Esophagus muscularis mucosa (tissue), 4 donors: ENCODE measurements at regions not wholly inside any gene's neighbourhood (a gene's known extent, or its start where the extent isn't known, plus 50 kb on each side); places are given as distances from the start of the nearest gene placed in this dataset.

Source experiments
- DNase-seq: peaks from one replicate; pipeline ENCODE4 v3.0.0-alpha.2; 2017; ENCODE audit errors: extremely low spot score
- H3K27ac ChIP-seq, 4 donors: fragments of 200-600 bp; sonication (generic); replicated peaks in 1 of 4; 1 replicate in 3 of 4; 2 replicates in 1 of 4; pipeline ENCODE4 v1.5.1; 2016 to 2019; ENCODE audit warnings: mild to moderate bottlenecking in 1 of 4
- H3K27me3 ChIP-seq, 4 donors: fragments of 200-600 bp; sonication (generic); one replicate each; pipeline versions ENCODE4 v1.5.1 to v1.6.0; 2016 to 2019
- H3K36me3 ChIP-seq, 4 donors: fragments of 200-600 bp; sonication (generic); one replicate each; pipeline ENCODE4 v1.5.1; 2016 to 2019
- H3K4me1 ChIP-seq, 4 donors: fragments of 200-600 bp; sonication (generic); one replicate each; pipeline ENCODE4 v1.5.1; 2016 to 2019
- H3K4me3 ChIP-seq, 4 donors: fragments of 200-600 bp; sonication (generic); 1 replicate in 2 of 4; 2 replicates in 2 of 4; pipeline ENCODE4 v1.5.1; 2016 to 2019; ENCODE audit warnings: mild to moderate bottlenecking in 4 of 4, moderate library complexity in 1 of 4
- H3K9me3 ChIP-seq, 4 donors: fragments of 200-600 bp; sonication (generic); 1 replicate in 3 of 4; 2 replicates in 1 of 4; pipeline ENCODE4 v1.5.1; 2016 to 2019
- EP300 ChIP-seq: sonication (generic); formaldehyde crosslinking; IDR thresholded peaks from one replicate; pipeline ENCODE4 v1.6.1; 2017; ENCODE audit warnings: antibody characterized with exemption
- POLR2A ChIP-seq: fragments of 450-650 bp; IDR thresholded peaks from one replicate; pipeline ENCODE4 v1.6.1; 2017; ENCODE audit warnings: antibody characterized with exemption, moderate library complexity, mild to moderate bottlenecking, low read depth
- POLR2AphosphoS5 ChIP-seq, 2 donors: sonication (generic); formaldehyde crosslinking; IDR thresholded peaks; one replicate each; pipeline ENCODE4 v1.6.1; 2017; ENCODE audit warnings: antibody characterized with exemption in 2 of 2
- WGBS: methylation state at CpG from one replicate; pipeline ENCODE4 v1.1.5; 2018; 5-methylcytosine and 5-hydroxymethylcytosine counted together
- intact Hi-C: fragments of 100-400 bp; cut with DNase I; formaldehyde crosslinking; loops from one replicate; pipeline ENCODE4 v1.15.1; 2023
- TF ChIP-seq, protein P1 (sequence below), 3 experiments: fragments of 200-600 bp in 2 of 3; fragments of 450-650 bp in 1 of 3; sonication (generic) in 2 of 3; IDR thresholded peaks; one replicate each; pipeline ENCODE4 v1.5.1; 2017 to 2019; ENCODE audit warnings: antibody characterized with exemption in 3 of 3, mild to moderate bottlenecking in 2 of 3, moderate library complexity in 1 of 3

DNA sequence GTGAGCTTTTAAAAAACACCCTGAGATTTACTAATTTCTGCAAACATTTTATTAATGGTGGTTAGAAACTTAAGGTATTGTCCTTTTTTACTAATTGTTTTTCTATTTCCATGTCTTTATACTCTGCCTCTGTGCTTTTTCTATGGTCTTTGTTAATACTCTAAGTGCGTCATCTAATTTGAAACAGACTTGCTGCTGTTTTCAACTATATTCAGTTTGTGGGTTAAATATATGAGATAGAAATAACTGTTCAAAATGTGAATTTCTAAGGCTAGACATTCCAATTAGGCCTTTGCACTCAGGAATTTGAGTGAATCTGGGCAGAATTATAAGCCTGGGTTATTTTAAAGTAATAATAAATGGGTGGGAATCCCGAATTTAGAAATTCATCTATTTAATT is 82.4 kb upstream of the COL11A1 start:
- Histone ChIP-seq H3K36me3 (no peaks in the 10 kb centered on the region), H3K27me3 (no peaks in the 10 kb centered on the region), H3K4me1 (no peaks in the 10 kb centered on the region), H3K9me3 (peaks cover 0 to 5% (median 0%) of the 10 kb centered on the region in 4 donors), H3K4me3 (no peak overlapping the region), H3K27ac (no peak overlapping the region)
- no peak for DNase-seq
- intact Hi-C loops: no loop called here
- TF ChIP-seq POLR2A: no peak
- WGBS: 84% methylated on average over 2 of the region's 2 CpGs

DNA sequence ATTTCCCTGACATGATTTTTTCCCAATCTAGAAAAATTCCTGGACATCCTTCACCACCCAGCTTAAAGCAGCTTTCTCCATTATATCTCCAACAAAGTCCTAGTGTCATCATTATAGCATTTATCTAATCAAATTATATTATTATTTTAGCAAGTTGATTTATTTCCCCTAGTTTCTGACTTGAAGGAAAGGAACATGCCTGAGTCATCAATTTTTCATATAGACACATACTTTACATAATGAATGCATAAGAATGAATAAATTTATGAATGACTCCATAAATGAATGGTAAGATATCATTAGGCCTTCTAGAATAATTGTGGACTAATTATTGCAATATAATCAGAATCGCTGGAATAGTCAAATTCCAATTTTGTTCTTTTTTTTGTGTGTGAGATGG is 79.4 kb upstream of the COL11A1 start:
- no peaks in the 10 kb centered on the region for H3K4me1 ChIP-seq
- H3K27ac ChIP-seq: no peak overlapping the region
- H3K27me3 ChIP-seq: no peaks in the 10 kb centered on the region
- no peak overlapping the region for H3K4me3 ChIP-seq
- intact Hi-C loops: no loop called here
- no peaks in the 10 kb centered on the region for H3K36me3 ChIP-seq
- no peak for DNase-seq
- no peak for TF ChIP-seq POLR2A
- TF ChIP-seq POLR2AphosphoS5 (IDR thresholded peaks at IDR 0.05): no peak
- TF ChIP-seq EP300: no peak
- TF ChIP-seq, protein P1, sequence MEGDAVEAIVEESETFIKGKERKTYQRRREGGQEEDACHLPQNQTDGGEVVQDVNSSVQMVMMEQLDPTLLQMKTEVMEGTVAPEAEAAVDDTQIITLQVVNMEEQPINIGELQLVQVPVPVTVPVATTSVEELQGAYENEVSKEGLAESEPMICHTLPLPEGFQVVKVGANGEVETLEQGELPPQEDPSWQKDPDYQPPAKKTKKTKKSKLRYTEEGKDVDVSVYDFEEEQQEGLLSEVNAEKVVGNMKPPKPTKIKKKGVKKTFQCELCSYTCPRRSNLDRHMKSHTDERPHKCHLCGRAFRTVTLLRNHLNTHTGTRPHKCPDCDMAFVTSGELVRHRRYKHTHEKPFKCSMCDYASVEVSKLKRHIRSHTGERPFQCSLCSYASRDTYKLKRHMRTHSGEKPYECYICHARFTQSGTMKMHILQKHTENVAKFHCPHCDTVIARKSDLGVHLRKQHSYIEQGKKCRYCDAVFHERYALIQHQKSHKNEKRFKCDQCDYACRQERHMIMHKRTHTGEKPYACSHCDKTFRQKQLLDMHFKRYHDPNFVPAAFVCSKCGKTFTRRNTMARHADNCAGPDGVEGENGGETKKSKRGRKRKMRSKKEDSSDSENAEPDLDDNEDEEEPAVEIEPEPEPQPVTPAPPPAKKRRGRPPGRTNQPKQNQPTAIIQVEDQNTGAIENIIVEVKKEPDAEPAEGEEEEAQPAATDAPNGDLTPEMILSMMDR (IDR thresholded peaks at IDR 0.05): no peak
- peaks cover 0 to 5% (median 0%) of the 10 kb centered on the region in 4 donors for H3K9me3 ChIP-seq
- 89% methylated on average over 1 of the region's 1 CpG for WGBS

DNA sequence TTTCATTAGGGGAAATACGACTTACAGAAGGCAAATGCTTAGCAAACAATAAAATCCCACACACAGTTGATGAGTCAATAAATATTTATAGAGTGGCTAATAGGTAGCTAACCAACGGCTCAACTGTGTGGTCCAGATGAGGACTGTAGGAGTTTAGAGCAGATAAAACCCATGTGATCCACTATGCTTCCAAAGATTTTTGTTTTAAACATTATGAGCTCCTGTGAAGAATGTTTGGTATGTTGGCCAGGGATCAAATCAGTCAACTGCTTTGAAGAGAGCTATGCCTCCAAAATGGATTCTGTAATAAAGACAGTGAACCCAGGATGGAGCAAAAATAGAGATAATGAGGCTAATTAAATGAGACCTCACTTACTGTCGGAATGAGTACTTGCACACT is 72.3 kb upstream of the COL11A1 start:
- DNase-seq: no peak
- TF ChIP-seq, protein P1 (IDR thresholded peaks at IDR 0.05): no peak
- TF ChIP-seq POLR2AphosphoS5 (IDR thresholded peaks at IDR 0.05) (no peak), POLR2A (no peak), EP300 (no peak)
- Histone ChIP-seq H3K4me1 (peaks cover 0 to 5% (median 0%) of the 10 kb centered on the region in 4 donors), H3K27ac (no peak overlapping the region), H3K4me3 (no peak overlapping the region), H3K27me3 (no peaks in the 10 kb centered on the region), H3K9me3 (no peaks in the 10 kb centered on the region), H3K36me3 (no peaks in the 10 kb centered on the region)
- 35% methylated on average over 3 of the region's 3 CpGs for WGBS
- intact Hi-C loops: no loop called here

DNA sequence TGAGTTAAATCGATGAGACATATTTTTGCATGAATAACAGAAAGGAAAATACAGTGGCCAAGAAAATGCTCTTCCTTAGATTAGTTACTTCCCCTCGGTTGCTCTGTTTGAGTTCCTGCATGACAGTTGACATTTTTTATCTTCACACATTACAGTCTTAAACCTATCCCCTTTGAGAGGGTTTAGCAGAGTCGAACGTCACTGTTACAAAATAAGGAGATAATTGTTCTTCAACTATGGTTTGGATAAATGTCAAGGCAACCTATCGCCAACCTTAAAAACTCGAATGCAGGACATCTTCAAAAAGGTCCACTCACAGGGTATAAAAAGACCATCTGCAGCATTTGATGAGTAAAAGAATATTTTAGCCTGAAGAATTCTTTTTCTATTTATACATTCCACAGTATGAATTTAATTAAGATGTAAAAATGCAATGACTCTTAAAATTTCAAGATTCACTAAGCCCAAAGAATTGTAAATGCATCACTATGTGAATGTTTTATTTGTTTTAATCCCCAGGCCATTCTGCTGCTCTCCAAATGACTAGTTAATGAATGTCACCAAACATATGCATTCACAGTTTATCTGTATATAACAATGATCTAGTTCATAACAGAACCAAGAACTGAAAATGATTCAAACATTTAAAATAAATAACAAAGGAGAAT is 68.9 kb upstream of the COL11A1 start:
- Histone ChIP-seq H3K4me1 (peaks cover 0 to 5% (median 0%) of the 10 kb centered on the region in 4 donors), H3K27ac (no peak overlapping the region), H3K4me3 (no peak overlapping the region), H3K9me3 (no peaks in the 10 kb centered on the region), H3K27me3 (no peaks in the 10 kb centered on the region), H3K36me3 (no peaks in the 10 kb centered on the region)
- intact Hi-C loops: no loop called here
- TF ChIP-seq, protein P1 (IDR thresholded peaks at IDR 0.05): no peak
- TF ChIP-seq EP300 (no peak), POLR2A (no peak)
- DNase-seq: no peak
- 67% methylated on average over 6 of the region's 6 CpGs for WGBS

DNA sequence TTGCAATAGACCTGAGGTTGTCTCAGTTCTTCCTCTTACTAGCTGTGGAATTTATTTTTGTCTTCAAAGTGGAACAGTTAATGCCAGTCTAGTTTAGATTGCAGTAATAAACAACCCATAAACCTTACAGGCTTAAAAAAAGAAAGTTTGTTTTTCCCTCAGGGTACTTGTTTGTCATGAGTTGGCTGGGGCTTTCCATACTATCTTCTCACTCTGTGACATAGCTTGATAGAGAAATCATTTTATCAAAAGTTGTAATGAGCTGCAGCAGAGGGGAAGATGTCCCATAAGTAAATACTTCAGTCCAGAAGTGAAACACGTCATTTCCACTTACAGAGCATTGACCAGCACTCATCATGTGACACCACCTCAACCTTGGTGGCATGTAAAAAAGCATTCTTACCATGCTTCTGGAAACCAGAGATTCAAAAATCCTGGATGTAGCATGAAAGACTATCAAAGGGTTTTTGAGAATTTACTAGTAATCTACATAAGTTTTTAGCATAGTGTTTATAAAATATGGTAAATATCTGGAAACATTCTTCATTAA is 62.8 kb upstream of the COL11A1 start:
- no peak overlapping the region for H3K4me3 ChIP-seq
- no peaks in the 10 kb centered on the region for H3K4me1 ChIP-seq
- no peak overlapping the region for H3K27ac ChIP-seq
- TF ChIP-seq, protein P1 (IDR thresholded peaks at IDR 0.05): no peak
- no peak for TF ChIP-seq POLR2A
- no peak for TF ChIP-seq POLR2AphosphoS5 (IDR thresholded peaks at IDR 0.05)
- no peak for TF ChIP-seq EP300
- 95% methylated on average over 1 of the region's 1 CpG for WGBS
- no peaks in the 10 kb centered on the region for H3K9me3 ChIP-seq
- no peaks in the 10 kb centered on the region for H3K27me3 ChIP-seq
- H3K36me3 ChIP-seq: no peaks in the 10 kb centered on the region
- intact Hi-C loops: no loop called here
- no peak for DNase-seq
